ENCODE measurements at regions not wholly inside any gene's neighbourhood (a gene's known extent, or its start where the extent isn't known, plus 50 kb on each side); places are given as distances from the start of the nearest gene placed in this dataset.

- no peak for TF ChIP-seq ZNF462 (CRISPR knock-in tag; IDR thresholded peaks at IDR 0.05)
- no peak for TF ChIP-seq POLR2AphosphoS5 (IDR thresholded peaks at IDR 0.05; ENCODE audit: low read depth)
- no peak for TF ChIP-seq EZH2phosphoT487 (IDR thresholded peaks at IDR 0.05; ENCODE audit: unreplicated experiment)
- no peak for TF ChIP-seq ZNF114 (CRISPR knock-in tag; IDR thresholded peaks at IDR 0.05)
- TF ChIP-seq NANOG (IDR thresholded peaks at IDR 0.05; ENCODE audit: borderline replicate concordance) = no peak
- no peak for TF ChIP-seq EZH2 (IDR thresholded peaks at IDR 0.05; ENCODE audit: low read depth, unreplicated experiment)
- no peak for TF ChIP-seq CTCF (conservative IDR thresholded peaks at IDR 0.05; ENCODE audit: low read depth in 2 of 2)
- TF ChIP-seq ZNF331 (CRISPR knock-in tag; IDR thresholded peaks at IDR 0.05; ENCODE audit: low read depth) = no peak
Measured at GRCh38 chr20:7710440-7710839, 229.8 kb downstream of the HAO1 start (continued).

GRCh38 chr20:7712661-7713060 is 227.6 kb downstream of the HAO1 start:
- no peaks in the 10 kb centered on the region for H3K9me2 ChIP-seq (ENCODE audit: insufficient read depth)
- no peak overlapping the region for H3K4me2 ChIP-seq
- no peak overlapping the region for H3K4me3 Mint-ChIP-seq
- no peak overlapping the region for H3K4me3 ChIP-seq
- DNase-seq (ENCODE audit: low spot score) (no peak), ATAC-seq (no peak)
- no peaks in the 10 kb centered on the region for H3K9me3 Mint-ChIP-seq
- H3K27ac Mint-ChIP-seq = no peak overlapping the region
- H3K36me3 ChIP-seq (ENCODE audit: insufficient read depth) = no peaks in the 10 kb centered on the region
- no peak overlapping the region for H3K27ac ChIP-seq (ENCODE audit: low read depth)
- no peaks in the 10 kb centered on the region for H3K27me3 Mint-ChIP-seq (ENCODE audit: insufficient read depth, low read depth, poor library complexity)
- H3K27me3 ChIP-seq (ENCODE audit: insufficient read depth) = no peaks in the 10 kb centered on the region
- H3K79me2 ChIP-seq (replicated peaks; ENCODE audit: insufficient read depth) = no peaks in the 10 kb centered on the region
- no peaks in the 10 kb centered on the region for H3K4me1 Mint-ChIP-seq
- H3K36me3 Mint-ChIP-seq (ENCODE audit: low read depth) = no peaks in the 10 kb centered on the region
- H3F3A ChIP-seq (replicated peaks; ENCODE audit: low read depth) = no peaks in the 10 kb centered on the region
- no peaks in the 10 kb centered on the region for H3K4me1 ChIP-seq (ENCODE audit: insufficient read depth)
- H4K20me1 ChIP-seq (replicated peaks; ENCODE audit: insufficient read depth) = no peaks in the 10 kb centered on the region
- no peak overlapping the region for H2AFZ ChIP-seq
- TF ChIP-seq ZNF114 (CRISPR knock-in tag; IDR thresholded peaks at IDR 0.05) (no peak), POLR2AphosphoS5 (IDR thresholded peaks at IDR 0.05; ENCODE audit: low read depth) (no peak), NANOG (IDR thresholded peaks at IDR 0.05; ENCODE audit: borderline replicate concordance) (no peak), JUNB (IDR thresholded peaks at IDR 0.05; ENCODE audit: unreplicated experiment) (no peak), CTCF (conservative IDR thresholded peaks at IDR 0.05; ENCODE audit: low read depth in 2 of 2) (no peak), ETS1 (IDR thresholded peaks at IDR 0.05) (no peak), EZH2phosphoT487 (IDR thresholded peaks at IDR 0.05; ENCODE audit: unreplicated experiment) (no peak)

All from GM23338 (cell line).